ENCODE measurements at regions not wholly inside any gene's neighbourhood (a gene's known extent, or its start where the extent isn't known, plus 50 kb on each side); places are given as distances from the start of the nearest gene placed in this dataset.
"Not testable (repeated sequence)": the region's sequence is repeated elsewhere in the genome, so short reads cannot be mapped to it uniquely, and the experiment has no call there.

- no peak for DNase-seq
These were observed 487.2 kb upstream of the LCORL start for GRCh38 chr4:18508786-18509185.

- no peak for DNase-seq
These were observed 459.4 kb upstream of the LCORL start for GRCh38 chr4:18480928-18481327.

- no peak for DNase-seq
These were observed 458.8 kb upstream of the LCORL start for GRCh38 chr4:18480342-18480741.

GRCh38 chr4:18479825-18480224 lies 458.3 kb upstream of the LCORL start:
- no peak for DNase-seq

GRCh38 chr4:18463987-18464559 lies 442.5 kb upstream of the LCORL start:
- no peak for DNase-seq

GRCh38 chr4:18458465-18458864 lies 436.9 kb upstream of the LCORL start:
- DNase-seq = no peak

GRCh38 chr4:18454349-18454748 lies 432.8 kb upstream of the LCORL start:
- no peak for DNase-seq

- DNase-seq = no peak
These were observed 423.6 kb upstream of the LCORL start for GRCh38 chr4:18445110-18445509.

- no peak for DNase-seq
These were observed 422.7 kb upstream of the LCORL start for GRCh38 chr4:18444206-18444605.

GRCh38 chr4:18442957-18443356 lies 421.4 kb upstream of the LCORL start:
- no peak for DNase-seq

GRCh38 chr4:18441676-18442075 lies 420.1 kb upstream of the LCORL start:
- DNase-seq = no peak

GRCh38 chr4:18441203-18441590 lies 419.6 kb upstream of the LCORL start:
- no peak for DNase-seq

GRCh38 chr4:18440527-18441202 lies 419.1 kb upstream of the LCORL start:
- DNase-seq = no peak

GRCh38 chr4:18439311-18439710 lies 417.8 kb upstream of the LCORL start:
- no peak for DNase-seq

- no peak for DNase-seq
These were observed 414.2 kb upstream of the LCORL start for GRCh38 chr4:18435781-18436180.

GRCh38 chr4:18422685-18423084 lies 401.1 kb upstream of the LCORL start:
- no peak for DNase-seq

- no peak for DNase-seq
These were observed 400.0 kb upstream of the LCORL start for GRCh38 chr4:18421519-18421918.

- no peak for DNase-seq
These were observed 398.2 kb upstream of the LCORL start for GRCh38 chr4:18419780-18420179.

GRCh38 chr4:18418195-18418898 lies 396.8 kb upstream of the LCORL start:
- not testable (repeated sequence) for DNase-seq

GRCh38 chr4:18417651-18418050 lies 396.1 kb upstream of the LCORL start:
- not testable (repeated sequence) for DNase-seq

GRCh38 chr4:18406264-18406663 lies 384.7 kb upstream of the LCORL start:
- DNase-seq = no peak

GRCh38 chr4:18405054-18405453 lies 383.5 kb upstream of the LCORL start:
- no peak for DNase-seq

- no peak for DNase-seq
These were observed 383.1 kb upstream of the LCORL start for GRCh38 chr4:18404642-18405041.

GRCh38 chr4:18403327-18403726 lies 381.8 kb upstream of the LCORL start:
- no peak for DNase-seq
